ENCODE measurements at regions not wholly inside any gene's neighbourhood (a gene's known extent, or its start where the extent isn't known, plus 50 kb on each side); places are given as distances from the start of the nearest gene placed in this dataset.
"Not testable (repeated sequence)": the region's sequence is repeated elsewhere in the genome, so short reads cannot be mapped to it uniquely, and the experiment has no call there.

DNA sequence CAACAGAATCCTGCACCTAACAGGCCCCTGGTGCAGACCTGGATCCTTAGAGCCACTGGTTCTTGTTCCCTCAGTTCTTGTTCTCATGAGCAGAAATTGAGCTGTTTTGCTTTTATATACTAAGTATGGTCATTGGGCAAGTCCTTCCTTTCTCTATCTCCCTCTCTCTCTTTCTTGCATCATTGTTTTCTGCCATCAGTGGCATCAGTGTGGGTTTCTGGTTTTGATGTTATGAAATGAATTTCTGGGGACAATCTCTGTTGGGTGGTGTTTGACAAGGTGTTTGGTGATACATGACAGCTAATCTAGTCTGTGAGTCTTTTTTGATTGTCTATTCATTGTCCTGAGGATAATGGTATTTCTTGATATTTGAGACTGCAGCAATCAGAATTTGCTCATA, 168.0 kb upstream of the NOTCH2NLA start:
- TF ChIP-seq, protein P1, sequence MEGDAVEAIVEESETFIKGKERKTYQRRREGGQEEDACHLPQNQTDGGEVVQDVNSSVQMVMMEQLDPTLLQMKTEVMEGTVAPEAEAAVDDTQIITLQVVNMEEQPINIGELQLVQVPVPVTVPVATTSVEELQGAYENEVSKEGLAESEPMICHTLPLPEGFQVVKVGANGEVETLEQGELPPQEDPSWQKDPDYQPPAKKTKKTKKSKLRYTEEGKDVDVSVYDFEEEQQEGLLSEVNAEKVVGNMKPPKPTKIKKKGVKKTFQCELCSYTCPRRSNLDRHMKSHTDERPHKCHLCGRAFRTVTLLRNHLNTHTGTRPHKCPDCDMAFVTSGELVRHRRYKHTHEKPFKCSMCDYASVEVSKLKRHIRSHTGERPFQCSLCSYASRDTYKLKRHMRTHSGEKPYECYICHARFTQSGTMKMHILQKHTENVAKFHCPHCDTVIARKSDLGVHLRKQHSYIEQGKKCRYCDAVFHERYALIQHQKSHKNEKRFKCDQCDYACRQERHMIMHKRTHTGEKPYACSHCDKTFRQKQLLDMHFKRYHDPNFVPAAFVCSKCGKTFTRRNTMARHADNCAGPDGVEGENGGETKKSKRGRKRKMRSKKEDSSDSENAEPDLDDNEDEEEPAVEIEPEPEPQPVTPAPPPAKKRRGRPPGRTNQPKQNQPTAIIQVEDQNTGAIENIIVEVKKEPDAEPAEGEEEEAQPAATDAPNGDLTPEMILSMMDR (conservative IDR thresholded peaks at IDR 0.05; ENCODE audit: low read depth, low read length) = not testable (repeated sequence)
- TF ChIP-seq EZH2phosphoT487 (IDR thresholded peaks at IDR 0.05; ENCODE audit: borderline replicate concordance, low read length) = not testable (repeated sequence)

Measured in PC-3 (cell line).